ENCODE measurements at regions not wholly inside any gene's neighbourhood (a gene's known extent, or its start where the extent isn't known, plus 50 kb on each side); places are given as distances from the start of the nearest gene placed in this dataset.
A peak's percentile ranks its signal among the peaks of the same experiment; 100 is the strongest.

- no peak for TF ChIP-seq CTCF (IDR thresholded peaks at IDR 0.05; ENCODE audit: unreplicated experiment)
- Mint-ChIP-seq H3K9me3 (ENCODE audit: low read depth, unreplicated experiment) (no peaks in the 10 kb centered on the region), H3K36me3 (ENCODE audit: insufficient read depth, unreplicated experiment) (peaks cover 4% of the 10 kb centered on the region), H3K4me3 (ENCODE audit: low read depth, unreplicated experiment) (no peak overlapping the region), H3K27me3 (ENCODE audit: unreplicated experiment) (no peaks in the 10 kb centered on the region), H3K27ac (ENCODE audit: unreplicated experiment) (peak overlapping the region; percentile 56), H3K4me1 (ENCODE audit: low read depth, unreplicated experiment) (peaks cover 13% of the 10 kb centered on the region)
- intact Hi-C loops (cut with micrococcal nuclease; ENCODE audit: unreplicated experiment), result loop anchor here (10.0 kb wide), 1 partner anchor 163 kb away; the partner anchor contains the start of gene MAMLD1
- BruUV-seq (replicated peaks), result no TSS peak
- DNase-seq, result no peak
- CTCF ChIA-PET, result interaction anchor here (0.6 to 1.4 kb wide), 3 partner anchors 10 to 262 kb away, joined by 3 to 4 read pairs (median 3); no protein-coding TSS in a partner anchor
Observed at GRCh38 chrX:150201391-150201790, 161.7 kb upstream of the MAMLD1 start.

- Mint-ChIP-seq H3K36me3 (ENCODE audit: insufficient read depth, unreplicated experiment) (peaks cover 4% of the 10 kb centered on the region), H3K4me3 (ENCODE audit: low read depth, unreplicated experiment) (no peak overlapping the region), H3K9me3 (ENCODE audit: low read depth, unreplicated experiment) (no peaks in the 10 kb centered on the region), H3K27me3 (ENCODE audit: unreplicated experiment) (no peaks in the 10 kb centered on the region), H3K4me1 (ENCODE audit: low read depth, unreplicated experiment) (peaks cover 13% of the 10 kb centered on the region), H3K27ac (ENCODE audit: unreplicated experiment) (no peak overlapping the region)
- no TSS peak for BruUV-seq (replicated peaks)
- CTCF ChIA-PET, result no interaction called here
- no peak for DNase-seq
- TF ChIP-seq CTCF (IDR thresholded peaks at IDR 0.05; ENCODE audit: unreplicated experiment), result no peak
- intact Hi-C loops (cut with micrococcal nuclease; ENCODE audit: unreplicated experiment), result loop anchor here (10.0 kb wide), 1 partner anchor 163 kb away; the partner anchor contains the start of gene MAMLD1
Observed at GRCh38 chrX:150201841-150202240, 161.3 kb upstream of the MAMLD1 start.

- Mint-ChIP-seq H3K4me1 (ENCODE audit: low read depth, unreplicated experiment) (peaks cover 13% of the 10 kb centered on the region), H3K36me3 (ENCODE audit: insufficient read depth, unreplicated experiment) (peaks cover 4% of the 10 kb centered on the region), H3K9me3 (ENCODE audit: low read depth, unreplicated experiment) (no peaks in the 10 kb centered on the region), H3K27ac (ENCODE audit: unreplicated experiment) (no peak overlapping the region), H3K27me3 (ENCODE audit: unreplicated experiment) (no peaks in the 10 kb centered on the region), H3K4me3 (ENCODE audit: low read depth, unreplicated experiment) (no peak overlapping the region)
- intact Hi-C loops (cut with micrococcal nuclease; ENCODE audit: unreplicated experiment), result loop anchor here (10.0 kb wide), 1 partner anchor 162 kb away; the partner anchor contains the start of gene MAMLD1
- no TSS peak for BruUV-seq (replicated peaks)
- TF ChIP-seq CTCF (IDR thresholded peaks at IDR 0.05; ENCODE audit: unreplicated experiment), result no peak
- CTCF ChIA-PET, result no interaction called here
- DNase-seq, result no peak
Observed at GRCh38 chrX:150202641-150203247, 160.4 kb upstream of the MAMLD1 start.

GRCh38 chrX:150203248-150203645 lies 159.9 kb upstream of the MAMLD1 start:
- Mint-ChIP-seq H3K27ac (ENCODE audit: unreplicated experiment) (no peak overlapping the region), H3K36me3 (ENCODE audit: insufficient read depth, unreplicated experiment) (peaks cover 4% of the 10 kb centered on the region), H3K4me3 (ENCODE audit: low read depth, unreplicated experiment) (no peak overlapping the region), H3K27me3 (ENCODE audit: unreplicated experiment) (no peaks in the 10 kb centered on the region), H3K9me3 (ENCODE audit: low read depth, unreplicated experiment) (no peaks in the 10 kb centered on the region), H3K4me1 (ENCODE audit: low read depth, unreplicated experiment) (peaks cover 13% of the 10 kb centered on the region)
- CTCF ChIA-PET, result no interaction called here
- no peak for DNase-seq
- no TSS peak for BruUV-seq (replicated peaks)
- intact Hi-C loops (cut with micrococcal nuclease; ENCODE audit: unreplicated experiment), result loop anchor here (10.0 kb wide), 1 partner anchor 162 kb away; the partner anchor contains the start of gene MAMLD1
- no peak for TF ChIP-seq CTCF (IDR thresholded peaks at IDR 0.05; ENCODE audit: unreplicated experiment)
